HG03342 (cell line): ENCODE measurements at regions not wholly inside any gene's neighbourhood (a gene's known extent, or its start where the extent isn't known, plus 50 kb on each side); places are given as distances from the start of the nearest gene placed in this dataset.
"Not testable (repeated sequence)": the region's sequence is repeated elsewhere in the genome, so short reads cannot be mapped to it uniquely, and the experiment has no call there.

Experiments
- ATAC-seq: cut with Tn5 transposase; IDR thresholded peaks from one replicate; pipeline ENCODE4 v1.9.1; 2021; ENCODE audit warnings: mild to moderate bottlenecking, moderate library complexity; ENCODE audit not compliant: unreplicated experiment

DNA sequence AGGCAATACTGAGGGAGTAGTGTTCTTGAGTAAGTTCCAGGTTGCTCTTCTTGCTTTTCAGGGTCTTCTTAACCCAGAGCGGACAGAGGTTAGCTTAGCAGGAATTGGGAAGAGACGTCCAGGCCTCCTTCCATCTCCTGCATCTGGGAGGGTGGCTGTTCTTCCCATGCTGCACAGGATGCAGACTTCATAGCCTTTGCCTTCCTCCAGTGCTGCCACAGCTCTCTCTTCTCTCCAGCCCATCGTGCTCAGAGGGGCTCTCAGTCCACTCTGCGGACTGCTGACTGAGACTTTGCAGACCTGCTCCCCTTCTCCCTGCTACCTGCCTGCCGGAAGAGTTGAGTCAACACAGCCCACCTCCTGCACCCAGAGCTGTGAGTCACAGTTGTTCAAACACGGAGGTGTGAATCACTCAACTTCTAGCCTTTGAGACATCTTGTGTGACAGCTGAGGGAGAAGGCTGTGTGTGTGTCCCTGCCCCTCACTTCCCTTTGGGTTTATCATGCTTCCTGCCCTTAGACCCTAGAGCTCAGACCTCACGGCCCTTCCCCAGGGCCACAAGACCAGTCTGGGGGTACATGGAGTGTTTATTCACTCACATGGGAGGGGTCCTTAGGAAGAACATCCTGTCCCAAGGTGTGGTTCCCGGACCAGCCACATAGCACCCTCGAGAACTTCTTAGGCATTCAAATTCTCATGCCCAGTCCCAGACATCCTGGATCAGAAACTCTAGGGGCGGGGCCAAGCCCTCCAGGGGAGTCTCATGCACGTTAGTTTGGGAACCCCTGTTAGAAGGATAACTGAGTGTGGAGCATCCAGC, 158.3 kb upstream of the CACNA1E start:
- ATAC-seq, result no peak

GRCh38 chr1:181325765-181326164, 157.6 kb upstream of the CACNA1E start:
- ATAC-seq, result not testable (repeated sequence)

DNA sequence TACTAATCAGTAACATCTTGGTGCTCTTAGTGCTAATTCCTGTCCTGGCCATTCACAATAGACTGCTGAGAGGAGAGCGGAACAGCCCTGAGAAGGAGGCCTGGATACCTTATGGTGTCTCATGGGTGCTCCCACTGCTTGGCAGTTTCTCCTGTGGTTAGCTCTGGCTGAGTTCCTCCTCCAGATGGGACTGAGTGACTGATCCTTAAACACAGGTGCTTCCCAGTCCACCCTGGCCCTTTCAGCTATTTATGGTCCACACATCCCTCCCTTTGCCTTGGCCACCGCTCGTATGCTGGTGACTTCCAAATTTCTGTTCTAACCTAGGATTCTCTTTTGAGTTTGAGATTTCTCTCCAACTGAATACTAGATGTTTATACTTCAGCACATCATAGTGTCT, 157.0 kb upstream of the CACNA1E start:
- no peak for ATAC-seq

DNA sequence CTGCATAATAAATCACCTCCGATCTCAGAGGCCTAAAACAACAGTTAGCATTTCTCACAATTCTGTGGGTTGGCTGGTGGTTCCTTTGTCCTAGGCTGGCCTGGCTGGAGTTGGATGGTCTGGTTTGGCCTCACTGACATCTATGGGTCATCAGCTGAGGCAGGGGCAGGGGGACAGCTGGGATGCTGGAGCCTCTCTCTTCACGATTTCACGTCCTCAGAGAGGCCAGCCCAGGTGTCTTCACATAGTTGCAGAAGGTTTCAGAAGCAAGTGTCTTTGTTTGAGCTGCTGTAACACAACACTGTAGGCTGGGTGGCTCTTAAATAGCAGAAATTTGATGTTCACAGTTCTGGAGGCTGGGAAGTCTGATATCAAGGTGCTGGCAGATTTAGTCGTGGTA, 155.5 kb upstream of the CACNA1E start:
- no peak for ATAC-seq

DNA sequence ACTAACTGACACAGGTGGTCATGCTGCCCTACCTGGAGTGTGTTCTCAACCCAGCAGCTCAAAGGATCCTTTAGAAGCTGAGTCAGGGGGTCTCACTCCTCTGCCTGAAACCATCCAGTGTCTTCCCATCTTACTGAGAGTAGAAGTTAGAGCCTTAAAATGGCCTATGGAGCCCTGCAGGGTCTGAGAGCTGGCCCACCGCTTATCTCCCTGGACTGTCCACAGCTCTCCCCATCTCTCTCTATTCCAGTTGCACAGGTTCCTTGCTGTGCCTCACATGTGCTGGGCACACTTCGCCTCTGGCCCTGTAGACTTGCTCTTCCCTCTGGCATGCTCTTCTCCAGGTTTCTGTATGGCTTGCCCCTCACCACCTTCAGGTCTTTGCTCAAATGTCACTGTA, 148.6 kb upstream of the CACNA1E start:
- ATAC-seq, result no peak

DNA sequence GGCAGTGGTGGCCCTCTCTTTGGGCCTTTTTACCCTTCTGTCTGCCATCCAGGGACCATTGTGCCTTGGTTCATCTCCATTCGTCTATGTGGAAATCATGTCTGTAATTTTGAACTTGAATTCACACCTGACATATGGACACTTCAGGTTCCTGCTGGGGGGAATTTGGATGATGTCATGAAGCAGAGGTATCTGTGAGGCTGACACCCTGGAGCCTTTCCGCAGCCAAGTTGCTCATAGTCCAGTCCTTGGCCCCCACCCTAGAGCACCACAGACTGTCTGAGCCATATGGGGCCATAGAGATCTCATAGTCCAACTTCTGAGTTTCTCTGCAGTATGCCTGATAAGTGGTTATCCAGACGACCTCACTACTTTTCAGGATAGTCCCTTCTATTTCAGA, 147.7 kb upstream of the CACNA1E start:
- ATAC-seq, result no peak

GRCh38 chr1:181341026-181341632, 142.2 kb upstream of the CACNA1E start:
- ATAC-seq, result no peak

GRCh38 chr1:181344091-181344490, 139.2 kb upstream of the CACNA1E start:
- no peak for ATAC-seq

DNA sequence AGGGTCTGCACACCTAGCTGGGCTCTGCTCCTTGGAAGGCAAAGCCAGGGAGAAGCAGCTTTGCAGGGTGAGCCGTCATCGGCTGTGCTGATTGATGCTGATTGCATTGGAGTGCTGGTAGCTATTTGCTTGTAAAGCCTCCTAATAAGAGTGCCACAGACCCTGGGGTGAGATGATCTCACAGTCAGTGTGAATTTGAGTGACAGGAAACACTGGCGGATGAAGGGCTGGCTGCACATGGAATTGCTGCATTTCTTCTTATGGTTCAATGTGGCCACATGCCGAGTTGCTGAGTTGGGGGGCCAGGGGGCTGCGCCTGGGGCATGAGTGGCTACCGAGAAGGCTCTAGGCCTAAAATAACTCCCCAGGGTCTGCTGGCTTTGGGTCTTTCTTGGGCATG, 138.2 kb upstream of the CACNA1E start:
- ATAC-seq, result no peak

GRCh38 chr1:181347495-181348390, 135.6 kb upstream of the CACNA1E start:
- no peak for ATAC-seq

- ATAC-seq, result no peak
These were observed 133.8 kb upstream of the CACNA1E start for GRCh38 chr1:181349512-181349911.

DNA sequence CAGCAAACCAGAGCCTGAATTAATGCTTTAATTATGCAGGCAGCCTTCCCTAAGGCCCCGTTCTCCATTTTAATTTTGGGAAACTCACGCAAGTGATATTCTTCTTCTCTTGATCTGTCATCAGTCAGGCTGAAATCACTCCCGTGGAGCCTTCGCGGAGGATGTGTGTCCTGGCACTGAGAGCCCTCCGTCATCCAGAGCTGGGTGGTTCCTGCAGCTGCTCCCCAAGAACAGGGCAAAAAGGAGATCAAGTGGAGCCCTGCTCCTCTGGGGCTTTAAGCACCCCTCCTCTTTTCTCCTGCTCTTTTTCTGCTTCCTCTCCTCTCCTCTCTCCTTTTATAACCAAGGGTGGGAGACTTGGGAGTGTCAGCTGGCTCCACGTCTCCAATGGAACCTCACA, 133.2 kb upstream of the CACNA1E start:
- ATAC-seq, result no peak

GRCh38 chr1:181351740-181352139, 131.6 kb upstream of the CACNA1E start:
- no peak for ATAC-seq

DNA sequence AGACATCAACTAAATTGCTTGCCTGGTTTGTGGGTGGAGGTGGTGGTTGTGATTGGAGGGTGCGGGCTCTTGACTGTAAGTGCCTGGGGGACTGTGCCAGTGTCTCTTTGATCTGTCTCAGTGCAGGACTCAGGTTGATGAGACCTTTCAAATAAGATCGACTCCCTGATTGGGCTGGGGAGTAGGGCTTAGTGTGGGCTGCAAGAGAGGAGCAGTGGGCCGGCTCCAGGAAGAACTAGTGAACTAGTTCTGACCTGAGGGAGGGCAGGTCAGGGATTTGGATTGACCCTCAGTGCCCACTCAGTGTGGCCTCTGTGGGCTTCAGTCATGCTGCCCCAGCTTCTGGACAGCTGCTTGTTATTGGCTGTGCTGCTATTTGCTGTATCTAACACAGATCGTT, 130.6 kb upstream of the CACNA1E start:
- no peak for ATAC-seq

DNA sequence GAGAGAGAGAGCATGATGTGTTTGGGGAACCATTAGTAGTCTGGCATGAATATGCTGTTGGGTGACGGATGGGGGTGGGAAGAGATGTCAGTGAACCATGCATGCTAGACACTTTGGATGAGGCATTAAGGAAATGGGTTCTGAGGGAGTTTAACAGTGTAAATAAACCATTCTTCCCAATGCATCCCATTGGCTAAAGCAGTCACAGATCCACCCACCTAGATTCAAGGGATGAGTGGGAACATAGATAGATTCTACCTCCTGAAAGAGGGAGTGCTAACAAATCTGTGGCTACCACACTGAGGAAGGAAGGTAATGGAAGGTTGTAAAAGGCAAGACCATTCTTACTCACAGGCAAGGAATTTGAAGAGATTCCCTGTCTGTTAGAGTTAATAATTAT, 129.8 kb upstream of the CACNA1E start:
- ATAC-seq, result no peak

DNA sequence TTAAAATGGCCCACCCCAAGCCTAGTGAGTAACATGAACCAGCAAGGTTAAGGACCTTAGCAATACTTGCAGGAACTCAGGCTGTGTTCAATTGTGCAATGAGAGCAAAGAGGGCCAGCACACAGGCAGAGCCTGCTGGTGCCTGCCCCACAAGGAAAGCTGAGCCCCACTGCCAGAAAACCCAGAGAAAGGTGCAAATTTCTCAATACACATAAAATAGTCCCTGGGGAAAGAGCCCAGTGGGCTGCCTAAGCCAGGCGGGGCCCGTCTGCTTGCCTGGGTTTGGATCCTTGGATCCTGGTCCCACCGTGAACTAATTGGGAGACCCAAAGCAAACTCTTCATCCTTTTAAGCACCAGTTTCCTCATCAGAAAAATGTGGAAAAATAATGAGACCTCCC, 128.5 kb upstream of the CACNA1E start:
- no peak for ATAC-seq

- ATAC-seq, result no peak
These were observed 126.6 kb upstream of the CACNA1E start for GRCh38 chr1:181356505-181357340.

GRCh38 chr1:181359012-181359411, 124.3 kb upstream of the CACNA1E start:
- ATAC-seq, result no peak

GRCh38 chr1:181364801-181365200, 118.5 kb upstream of the CACNA1E start:
- no peak for ATAC-seq

DNA sequence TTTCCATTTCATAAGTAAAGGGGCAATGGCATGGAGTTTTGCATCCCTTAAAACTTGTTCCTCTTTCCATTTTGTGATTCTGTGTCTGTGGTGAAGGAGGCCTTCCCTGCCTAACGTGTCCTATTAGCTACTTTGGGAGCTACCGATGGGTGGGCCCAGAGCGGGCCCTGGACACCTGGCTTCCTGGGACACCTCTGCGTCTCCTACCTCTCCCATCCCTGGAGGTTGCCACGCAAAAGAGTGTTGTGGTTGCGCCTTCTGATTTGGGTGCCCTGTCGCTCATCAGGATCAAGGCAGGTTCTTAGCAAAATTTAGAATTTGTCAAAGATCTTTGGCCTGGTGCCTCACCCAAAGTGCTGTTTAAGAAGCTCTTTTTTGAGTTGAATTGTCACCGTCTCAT, 116.4 kb upstream of the CACNA1E start:
- ATAC-seq, result no peak

GRCh38 chr1:181369416-181369815, 113.9 kb upstream of the CACNA1E start:
- no peak for ATAC-seq
